Prostate gland (tissue), 2 donors: ENCODE measurements at regions not wholly inside any gene's neighbourhood (a gene's known extent, or its start where the extent isn't known, plus 50 kb on each side); places are given as distances from the start of the nearest gene placed in this dataset.

Source experiments
- CTCF ChIP-seq, 4 experiments: fragments of 200-600 bp in 2 of 4; fragments of 450-650 bp in 2 of 4; sonication (generic) in 2 of 4; IDR thresholded peaks; 1 replicate in 3 of 4; 2 replicates in 1 of 4; pipeline ENCODE4 v1.5.1; 2016 to 2019; ENCODE audit warnings: antibody characterized with exemption in 4 of 4, mild to moderate bottlenecking in 2 of 4, moderate library complexity in 2 of 4
- POLR2A ChIP-seq: fragments of 450-650 bp; IDR thresholded peaks from one replicate; pipeline ENCODE4 v1.6.1; 2016; ENCODE audit warnings: antibody characterized with exemption, mild to moderate bottlenecking
- POLR2AphosphoS5 ChIP-seq: sonication (generic); formaldehyde crosslinking; IDR thresholded peaks from one replicate; pipeline ENCODE4 v1.6.1; 2017; ENCODE audit warnings: antibody characterized with exemption

GRCh38 chr9:6702707-6703106 lies 55.1 kb upstream of the KDM4C start:
- TF ChIP-seq POLR2A: no peak
- no peak for TF ChIP-seq POLR2AphosphoS5
- TF ChIP-seq CTCF (IDR thresholded peaks at IDR 0.05): no peak
